ENCODE measurements at regions not wholly inside any gene's neighbourhood (a gene's known extent, or its start where the extent isn't known, plus 50 kb on each side); places are given as distances from the start of the nearest gene placed in this dataset.

DNA sequence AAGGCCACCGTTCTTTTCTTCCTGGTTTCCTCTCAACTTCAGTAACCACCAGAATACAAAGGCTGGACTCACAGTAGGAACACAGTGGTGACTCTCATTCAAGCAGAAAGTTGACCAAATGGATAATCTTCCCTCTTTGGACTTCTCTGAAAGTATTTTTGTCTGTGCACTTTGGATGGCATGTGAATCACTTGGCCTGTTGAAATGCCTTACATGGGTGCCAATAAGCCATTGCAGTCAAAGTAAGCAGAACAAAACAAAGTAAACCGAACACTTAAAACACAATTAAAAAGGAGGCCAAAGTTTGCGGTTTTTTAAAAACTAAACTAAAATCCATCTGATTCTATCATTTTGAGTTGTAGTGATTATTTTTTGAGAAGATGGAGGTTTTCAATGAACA lies 370.1 kb upstream of the DDHD1 start:
- H3K27ac ChIP-seq (ENCODE audit: low read depth, low read length) = no peak overlapping the region
- H3K27me3 ChIP-seq (ENCODE audit: control insufficient read depth, insufficient read depth, low read length) = no peaks in the 10 kb centered on the region
- H3K4me3 ChIP-seq (ENCODE audit: low read length) = no peak overlapping the region
- no peaks in the 10 kb centered on the region for H3K4me1 ChIP-seq (ENCODE audit: control insufficient read depth, insufficient read depth, low read length)
- no peaks in the 10 kb centered on the region for H3K36me3 ChIP-seq (ENCODE audit: control insufficient read depth, insufficient read depth, low read length)
- no peak overlapping the region for H3K9ac ChIP-seq (ENCODE audit: low read length)

DNA sequence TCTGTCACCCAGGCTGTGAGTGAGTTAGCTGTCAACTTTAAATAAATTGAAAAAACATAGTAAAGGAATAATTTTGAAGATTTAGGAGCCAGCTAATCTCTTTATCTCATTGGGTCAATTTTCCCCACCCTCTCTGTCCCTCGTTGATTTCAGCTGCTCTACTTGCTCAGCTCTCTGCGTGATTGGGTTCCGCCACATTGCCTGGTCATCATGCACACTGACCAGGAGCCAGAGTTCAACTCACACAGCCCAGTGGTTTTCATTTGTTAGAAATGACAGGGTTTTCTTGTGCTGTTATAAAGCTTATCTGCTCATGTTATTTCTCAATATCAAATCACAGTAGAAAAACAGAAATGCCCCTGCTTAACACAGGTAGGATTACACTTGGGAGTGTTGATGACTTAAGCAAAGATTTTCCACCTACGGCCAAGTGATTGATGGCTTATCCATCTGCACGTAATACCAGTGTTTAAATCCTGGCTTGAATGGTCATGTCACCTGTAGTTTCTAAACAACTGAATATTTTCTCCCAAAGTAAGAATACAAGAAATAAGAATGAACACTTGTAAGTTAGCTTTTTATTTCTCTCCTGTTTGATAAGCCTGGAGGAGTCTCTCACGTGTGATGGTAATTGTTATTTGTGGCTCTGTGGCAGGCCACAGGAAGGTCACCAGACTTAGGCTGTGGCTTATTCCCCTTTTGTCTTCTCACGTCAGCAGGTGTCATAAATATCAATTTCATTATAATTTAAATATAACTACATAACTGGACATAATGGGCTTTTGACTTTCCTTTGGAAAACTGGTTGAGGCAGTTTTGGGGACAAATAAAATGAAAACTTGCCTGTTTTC lies 367.2 kb upstream of the DDHD1 start:
- H3K36me3 ChIP-seq (ENCODE audit: control insufficient read depth, insufficient read depth, low read length) = no peaks in the 10 kb centered on the region
- H3K4me1 ChIP-seq (ENCODE audit: control insufficient read depth, insufficient read depth, low read length) = no peaks in the 10 kb centered on the region
- H3K27ac ChIP-seq (ENCODE audit: low read depth, low read length) = no peak overlapping the region
- no peak overlapping the region for H3K9ac ChIP-seq (ENCODE audit: low read length)
- no peak overlapping the region for H3K4me3 ChIP-seq (ENCODE audit: low read length)
- no peaks in the 10 kb centered on the region for H3K27me3 ChIP-seq (ENCODE audit: control insufficient read depth, insufficient read depth, low read length)

DNA sequence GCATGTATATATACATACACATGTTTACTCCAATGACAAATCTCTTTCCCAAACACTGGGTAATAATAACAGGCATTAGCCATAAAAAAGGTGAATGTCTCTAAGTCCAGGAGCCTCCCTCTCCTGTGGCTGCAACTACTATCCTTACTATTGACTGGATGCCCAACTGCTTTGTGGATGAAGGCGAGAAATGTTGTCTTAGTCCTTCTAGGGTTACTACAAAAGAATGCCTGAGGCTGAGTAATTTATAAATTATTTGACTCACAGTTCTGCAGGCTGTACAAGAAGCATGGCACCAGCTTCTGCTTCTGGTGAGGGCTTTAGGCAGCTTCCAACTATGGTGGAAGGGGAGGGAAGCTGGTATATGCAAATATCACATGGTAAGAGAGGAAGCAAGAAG lies 366.0 kb upstream of the DDHD1 start:
- Histone ChIP-seq H3K4me1 (ENCODE audit: control insufficient read depth, insufficient read depth, low read length) (no peaks in the 10 kb centered on the region), H3K9ac (ENCODE audit: low read length) (no peak overlapping the region), H3K27ac (ENCODE audit: low read depth, low read length) (no peak overlapping the region), H3K27me3 (ENCODE audit: control insufficient read depth, insufficient read depth, low read length) (no peaks in the 10 kb centered on the region), H3K4me3 (ENCODE audit: low read length) (no peak overlapping the region), H3K36me3 (ENCODE audit: control insufficient read depth, insufficient read depth, low read length) (no peaks in the 10 kb centered on the region)

- Histone ChIP-seq H3K27ac (ENCODE audit: low read depth, low read length) (no peak overlapping the region), H3K9ac (ENCODE audit: low read length) (no peak overlapping the region), H3K4me1 (ENCODE audit: control insufficient read depth, insufficient read depth, low read length) (no peaks in the 10 kb centered on the region), H3K27me3 (ENCODE audit: control insufficient read depth, insufficient read depth, low read length) (no peaks in the 10 kb centered on the region), H3K36me3 (ENCODE audit: control insufficient read depth, insufficient read depth, low read length) (no peaks in the 10 kb centered on the region), H3K4me3 (ENCODE audit: low read length) (no peak overlapping the region)
Observed at GRCh38 chr14:53517270-53517960, 364.3 kb upstream of the DDHD1 start.

DNA sequence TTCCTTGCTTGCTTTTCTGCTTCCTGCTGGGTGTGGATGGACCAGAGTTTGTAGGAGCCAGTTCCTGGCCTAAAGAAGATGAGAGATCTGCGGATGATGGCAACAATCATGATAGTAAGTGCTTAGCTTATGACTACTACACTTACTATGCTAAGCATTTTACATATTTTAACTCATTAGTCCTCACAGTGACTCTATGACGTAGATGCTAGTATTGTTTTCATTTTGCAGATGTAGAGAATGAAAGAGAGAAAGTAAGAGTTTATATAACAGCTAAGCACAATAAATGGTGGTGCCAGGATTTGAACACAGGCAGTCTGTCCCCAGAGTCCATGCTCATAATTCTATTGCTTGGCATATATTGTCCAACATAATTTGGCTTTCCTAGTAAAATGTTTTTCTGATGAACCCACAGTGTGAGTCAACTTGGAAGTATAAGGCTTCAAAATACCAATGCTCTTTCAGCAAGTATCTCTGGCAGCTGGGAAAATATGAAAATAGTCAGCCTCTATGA lies 363.2 kb upstream of the DDHD1 start:
- no peak overlapping the region for H3K9ac ChIP-seq (ENCODE audit: low read length)
- no peak overlapping the region for H3K4me3 ChIP-seq (ENCODE audit: low read length)
- no peaks in the 10 kb centered on the region for H3K27me3 ChIP-seq (ENCODE audit: control insufficient read depth, insufficient read depth, low read length)
- H3K27ac ChIP-seq (ENCODE audit: low read depth, low read length) = no peak overlapping the region
- H3K36me3 ChIP-seq (ENCODE audit: control insufficient read depth, insufficient read depth, low read length) = no peaks in the 10 kb centered on the region
- H3K4me1 ChIP-seq (ENCODE audit: control insufficient read depth, insufficient read depth, low read length) = no peaks in the 10 kb centered on the region

DNA sequence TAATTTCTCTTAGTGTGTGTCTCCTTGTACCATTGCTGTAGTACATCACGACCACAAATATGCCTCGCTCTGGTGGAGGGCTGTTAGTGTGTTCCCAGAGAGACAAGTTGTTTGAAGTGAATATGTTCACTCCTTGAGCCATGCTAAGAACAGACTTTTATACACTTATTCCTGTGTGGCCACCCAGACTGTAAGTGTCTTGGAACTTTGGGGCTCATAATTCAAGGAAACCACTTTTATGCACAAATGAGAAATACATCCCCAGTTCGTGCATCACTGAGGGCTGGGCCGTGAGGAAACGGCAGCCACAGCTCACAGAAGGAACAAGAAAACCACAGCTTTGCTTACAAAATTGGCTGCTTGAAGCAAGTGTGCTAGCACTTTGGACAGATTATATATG lies 362.2 kb upstream of the DDHD1 start:
- no peaks in the 10 kb centered on the region for H3K36me3 ChIP-seq (ENCODE audit: control insufficient read depth, insufficient read depth, low read length)
- no peaks in the 10 kb centered on the region for H3K4me1 ChIP-seq (ENCODE audit: control insufficient read depth, insufficient read depth, low read length)
- no peak overlapping the region for H3K4me3 ChIP-seq (ENCODE audit: low read length)

DNA sequence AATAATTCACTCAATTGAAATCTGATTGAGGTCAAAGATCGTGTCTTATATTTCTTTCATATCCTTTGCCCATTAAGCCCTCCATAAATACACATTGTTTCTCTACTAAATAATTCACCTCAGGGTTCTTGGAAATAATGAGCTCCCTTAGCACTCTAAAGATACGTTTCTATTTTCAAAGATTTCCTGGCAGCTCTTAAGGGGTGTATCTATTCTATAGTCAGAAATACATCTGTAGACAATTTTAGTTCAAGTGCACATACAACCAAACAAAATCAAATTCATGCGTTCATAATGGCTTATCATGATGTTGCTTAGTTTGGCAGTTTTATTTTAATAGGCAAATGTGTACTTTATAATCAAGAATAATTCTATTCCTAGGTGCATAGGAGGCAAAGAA lies 361.1 kb upstream of the DDHD1 start:
- Histone ChIP-seq H3K4me3 (ENCODE audit: low read length) (no peak overlapping the region), H3K36me3 (ENCODE audit: control insufficient read depth, insufficient read depth, low read length) (no peaks in the 10 kb centered on the region), H3K4me1 (ENCODE audit: control insufficient read depth, insufficient read depth, low read length) (peaks cover 7% of the 10 kb centered on the region), H3K9ac (ENCODE audit: low read length) (no peak overlapping the region), H3K27ac (ENCODE audit: low read depth, low read length) (no peak overlapping the region), H3K27me3 (ENCODE audit: control insufficient read depth, insufficient read depth, low read length) (no peaks in the 10 kb centered on the region)

More for the DNA sequence above, 362.2 kb upstream of the DDHD1 start:
- no peak overlapping the region for H3K9ac ChIP-seq (ENCODE audit: low read length)
- no peaks in the 10 kb centered on the region for H3K27me3 ChIP-seq (ENCODE audit: control insufficient read depth, insufficient read depth, low read length)
- no peak overlapping the region for H3K27ac ChIP-seq (ENCODE audit: low read depth, low read length)

DNA sequence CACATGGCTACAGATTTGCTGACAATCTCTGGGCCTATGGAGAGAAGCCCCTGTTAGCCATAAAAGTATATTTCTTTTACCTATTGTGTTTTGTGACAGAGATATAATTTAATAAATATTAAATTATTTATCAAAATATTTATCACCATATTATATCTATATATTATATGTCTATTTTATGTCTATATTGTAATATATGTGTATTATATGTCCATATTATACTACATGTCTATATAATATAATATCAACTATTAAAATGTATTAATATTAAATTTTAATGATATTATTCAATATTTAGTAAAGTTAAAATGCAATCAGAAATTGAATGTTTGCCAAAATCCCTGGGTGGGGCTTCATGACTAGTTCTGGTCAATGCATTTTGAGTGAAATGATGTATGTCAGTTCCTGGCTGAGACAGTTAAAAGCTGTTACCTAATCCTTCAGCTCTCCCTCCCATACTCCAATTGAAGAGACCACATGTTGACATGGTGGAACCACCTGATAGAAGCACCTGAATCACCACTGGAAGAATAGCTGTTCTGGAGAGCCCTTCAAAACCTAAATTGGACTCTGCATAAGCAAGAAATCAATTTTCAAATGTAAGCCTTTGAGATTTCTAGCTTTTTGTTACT lies 357.3 kb upstream of the DDHD1 start:
- Histone ChIP-seq H3K36me3 (ENCODE audit: control insufficient read depth, insufficient read depth, low read length) (no peaks in the 10 kb centered on the region), H3K4me3 (ENCODE audit: low read length) (no peak overlapping the region), H3K4me1 (ENCODE audit: control insufficient read depth, insufficient read depth, low read length) (peaks cover 9% of the 10 kb centered on the region), H3K27me3 (ENCODE audit: control insufficient read depth, insufficient read depth, low read length) (no peaks in the 10 kb centered on the region), H3K27ac (ENCODE audit: low read depth, low read length) (peak overlapping the region; percentile 16), H3K9ac (ENCODE audit: low read length) (no peak overlapping the region)

DNA sequence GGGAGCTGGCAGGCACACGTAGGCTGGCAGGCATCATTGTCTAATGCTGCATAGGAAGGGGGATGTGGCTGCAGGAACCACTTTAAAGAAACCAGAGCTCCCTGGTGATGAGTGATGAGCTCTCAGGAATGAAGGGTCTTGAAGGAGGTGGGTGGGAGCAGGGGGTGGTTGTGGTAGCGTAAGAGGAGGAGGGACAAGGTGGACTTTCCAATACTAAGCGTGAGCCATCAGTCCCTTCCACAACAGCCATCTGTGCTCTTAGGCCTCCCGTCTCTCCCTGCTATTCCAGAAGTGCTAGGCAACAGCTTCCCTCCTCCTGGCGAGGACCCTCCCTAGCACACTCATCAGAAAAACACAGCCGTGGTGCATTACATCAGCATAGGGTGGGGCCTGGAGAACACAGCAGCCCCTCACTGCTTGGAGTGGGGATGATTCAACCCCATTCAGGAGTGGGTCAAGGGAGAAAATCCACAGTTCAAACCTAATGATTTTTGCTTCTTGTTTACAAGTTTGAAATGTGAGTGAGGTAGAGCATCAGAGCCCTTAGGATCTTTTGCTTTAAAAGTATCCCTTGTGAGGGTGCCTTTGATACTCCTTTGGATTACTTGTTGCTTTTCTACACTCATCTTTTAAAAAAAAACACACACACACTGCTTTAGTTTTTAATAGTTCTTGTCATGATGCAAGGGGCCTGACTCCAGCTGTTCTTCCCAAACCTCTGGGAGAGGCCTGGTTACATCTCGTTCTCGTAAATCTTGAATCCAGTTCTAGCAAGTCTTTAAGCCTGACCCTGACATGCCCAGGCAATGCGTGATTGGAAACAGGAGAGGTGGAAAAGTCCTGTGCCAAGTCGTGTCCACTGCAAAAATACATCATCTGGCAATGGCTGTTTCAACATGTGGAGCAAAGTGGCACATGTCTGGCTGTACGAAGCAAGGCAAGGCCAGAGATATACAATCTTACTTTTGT lies 356.4 kb upstream of the DDHD1 start:
- H3K9ac ChIP-seq (ENCODE audit: low read length) = no peak overlapping the region
- no peaks in the 10 kb centered on the region for H3K27me3 ChIP-seq (ENCODE audit: control insufficient read depth, insufficient read depth, low read length)
- H3K4me3 ChIP-seq (ENCODE audit: low read length) = no peak overlapping the region
- peak overlapping the region; percentile 16 for H3K27ac ChIP-seq (ENCODE audit: low read depth, low read length)
- H3K36me3 ChIP-seq (ENCODE audit: control insufficient read depth, insufficient read depth, low read length) = no peaks in the 10 kb centered on the region
- H3K4me1 ChIP-seq (ENCODE audit: control insufficient read depth, insufficient read depth, low read length) = peaks cover 9% of the 10 kb centered on the region

DNA sequence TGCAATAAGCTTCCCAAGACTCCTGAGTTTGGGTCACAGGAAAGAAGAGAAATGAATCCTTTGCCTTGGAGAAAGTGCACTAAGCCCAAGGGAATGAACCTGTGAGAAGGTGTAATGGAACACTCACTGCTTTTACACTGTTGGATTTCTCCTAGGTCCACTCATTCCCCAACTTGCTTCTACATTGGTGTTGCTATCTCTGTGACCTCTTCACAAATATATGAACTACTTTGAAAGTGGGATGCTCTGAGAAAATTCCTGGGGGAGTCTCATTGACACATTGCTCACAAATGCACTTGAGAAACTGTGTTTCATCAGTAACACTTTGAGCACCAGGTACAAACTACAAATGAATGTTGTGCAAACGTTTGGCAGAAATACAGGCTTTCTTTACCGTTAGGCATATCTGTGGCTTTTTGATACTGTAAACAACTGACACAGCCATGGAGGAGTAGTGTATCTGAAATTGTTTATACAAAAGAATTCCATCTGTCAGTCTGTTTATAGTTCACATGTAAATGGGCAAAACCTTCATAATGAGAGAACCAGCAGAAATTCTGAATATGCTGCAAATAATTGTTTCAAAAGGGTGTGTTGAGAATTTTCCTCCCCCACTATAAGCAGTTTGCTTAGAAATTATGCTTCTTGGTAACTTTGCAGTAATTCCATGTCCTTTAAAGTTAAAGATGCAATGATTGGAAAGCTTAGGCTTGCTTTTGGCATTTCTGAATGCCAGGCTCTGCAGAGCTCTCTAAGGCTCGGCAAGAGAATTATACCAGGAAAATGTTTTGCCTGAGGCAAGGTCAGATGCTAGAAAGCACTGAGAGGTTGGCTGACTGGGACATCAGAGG lies 348.5 kb upstream of the DDHD1 start:
- Histone ChIP-seq H3K27me3 (ENCODE audit: control insufficient read depth, insufficient read depth, low read length) (no peaks in the 10 kb centered on the region), H3K36me3 (ENCODE audit: control insufficient read depth, insufficient read depth, low read length) (no peaks in the 10 kb centered on the region), H3K9ac (ENCODE audit: low read length) (no peak overlapping the region), H3K4me1 (ENCODE audit: control insufficient read depth, insufficient read depth, low read length) (peaks cover 8% of the 10 kb centered on the region), H3K27ac (ENCODE audit: low read depth, low read length) (no peak overlapping the region), H3K4me3 (ENCODE audit: low read length) (no peak overlapping the region)

GRCh38 chr14:53500191-53500590 lies 347.1 kb upstream of the DDHD1 start:
- Histone ChIP-seq H3K27me3 (ENCODE audit: control insufficient read depth, insufficient read depth, low read length) (no peaks in the 10 kb centered on the region), H3K36me3 (ENCODE audit: control insufficient read depth, insufficient read depth, low read length) (no peaks in the 10 kb centered on the region), H3K27ac (ENCODE audit: low read depth, low read length) (no peak overlapping the region), H3K4me1 (ENCODE audit: control insufficient read depth, insufficient read depth, low read length) (peaks cover 8% of the 10 kb centered on the region), H3K9ac (ENCODE audit: low read length) (no peak overlapping the region), H3K4me3 (ENCODE audit: low read length) (no peak overlapping the region)

All from rectal smooth muscle tissue (tissue), 1 donor.